CD4-positive, alpha-beta T cell treated with Interleukin-15 for 1 hour (primary cell): ENCODE measurements at regions not wholly inside any gene's neighbourhood (a gene's known extent, or its start where the extent isn't known, plus 50 kb on each side); places are given as distances from the start of the nearest gene placed in this dataset.
"Not testable (repeated sequence)": the region's sequence is repeated elsewhere in the genome, so short reads cannot be mapped to it uniquely, and the experiment has no call there.

Source experiments
- DNase-seq: peaks from one replicate; pipeline ENCODE4 v3.0.0-alpha.2; 2020

- DNase-seq = not testable (repeated sequence)
These were observed 579.3 kb upstream of the CITED2 start for GRCh38 chr6:139953780-139954179.

GRCh38 chr6:139951172-139951571 is 576.7 kb upstream of the CITED2 start:
- no peak for DNase-seq

- no peak for DNase-seq
These were observed 570.5 kb upstream of the CITED2 start for GRCh38 chr6:139944976-139945375.

GRCh38 chr6:139944131-139944530 is 569.7 kb upstream of the CITED2 start:
- no peak for DNase-seq

GRCh38 chr6:139943391-139943790 is 568.9 kb upstream of the CITED2 start:
- DNase-seq = no peak

- no peak for DNase-seq
These were observed 567.9 kb upstream of the CITED2 start for GRCh38 chr6:139942331-139942730.

- DNase-seq = no peak
These were observed 567.4 kb upstream of the CITED2 start for GRCh38 chr6:139941826-139942225.

GRCh38 chr6:139940741-139941729 is 566.6 kb upstream of the CITED2 start:
- no peak for DNase-seq

GRCh38 chr6:139939189-139939979 is 564.9 kb upstream of the CITED2 start:
- no peak for DNase-seq

- DNase-seq = no peak
These were observed 558.2 kb upstream of the CITED2 start for GRCh38 chr6:139932671-139933070.

GRCh38 chr6:139931747-139932146 is 557.3 kb upstream of the CITED2 start:
- DNase-seq = no peak

- DNase-seq = no peak
These were observed 553.4 kb upstream of the CITED2 start for GRCh38 chr6:139927742-139928305.

- DNase-seq = no peak
These were observed 552.8 kb upstream of the CITED2 start for GRCh38 chr6:139927236-139927635.

GRCh38 chr6:139926711-139927110 is 552.3 kb upstream of the CITED2 start:
- DNase-seq = no peak

GRCh38 chr6:139925894-139926641 is 551.6 kb upstream of the CITED2 start:
- DNase-seq = no peak

- DNase-seq = no peak
These were observed 549.6 kb upstream of the CITED2 start for GRCh38 chr6:139923964-139924475.

GRCh38 chr6:139922236-139922635 is 547.8 kb upstream of the CITED2 start:
- no peak for DNase-seq

GRCh38 chr6:139920776-139921100 is 546.3 kb upstream of the CITED2 start:
- DNase-seq = no peak

- no peak for DNase-seq
These were observed 545.8 kb upstream of the CITED2 start for GRCh38 chr6:139920027-139920775.

GRCh38 chr6:139919107-139920026 is 544.9 kb upstream of the CITED2 start:
- DNase-seq = no peak
